Posterior cingulate gyrus (tissue), 11 donors: ENCODE measurements at regions not wholly inside any gene's neighbourhood (a gene's known extent, or its start where the extent isn't known, plus 50 kb on each side); places are given as distances from the start of the nearest gene placed in this dataset.

Source experiments
- DNase-seq, 10 donors: peaks; one replicate each; pipeline versions ENCODE4 v3.0.0 to v3.0.0-alpha.2; 2020 to 2021; ENCODE audit warnings: mixed read lengths in 3 of 10
- intact Hi-C: fragments of 100-400 bp; cut with DNase I; formaldehyde crosslinking; loops from one replicate; pipeline ENCODE4 v1.15.1; 2023

DNA sequence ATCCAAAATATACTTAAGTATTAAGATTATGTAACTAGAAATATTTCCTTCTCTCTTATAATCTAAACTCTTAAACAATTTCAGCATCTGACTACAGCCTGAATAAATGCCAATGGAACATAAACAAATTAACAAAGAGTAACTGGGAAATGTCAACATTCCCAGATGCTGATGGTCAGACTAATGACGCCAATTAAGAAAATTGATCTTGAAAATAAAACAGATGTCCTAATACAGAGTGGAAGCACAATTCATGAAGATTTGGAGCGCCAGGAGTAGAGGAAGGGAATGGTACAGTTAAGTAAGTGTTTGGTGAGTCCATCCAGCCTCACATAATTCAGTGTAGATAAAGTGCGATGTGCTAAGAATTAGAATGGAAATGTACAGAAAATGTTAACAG lies 203.7 kb upstream of the NWD2 start:
- DNase-seq = no peak
- intact Hi-C loops = no loop called here

DNA sequence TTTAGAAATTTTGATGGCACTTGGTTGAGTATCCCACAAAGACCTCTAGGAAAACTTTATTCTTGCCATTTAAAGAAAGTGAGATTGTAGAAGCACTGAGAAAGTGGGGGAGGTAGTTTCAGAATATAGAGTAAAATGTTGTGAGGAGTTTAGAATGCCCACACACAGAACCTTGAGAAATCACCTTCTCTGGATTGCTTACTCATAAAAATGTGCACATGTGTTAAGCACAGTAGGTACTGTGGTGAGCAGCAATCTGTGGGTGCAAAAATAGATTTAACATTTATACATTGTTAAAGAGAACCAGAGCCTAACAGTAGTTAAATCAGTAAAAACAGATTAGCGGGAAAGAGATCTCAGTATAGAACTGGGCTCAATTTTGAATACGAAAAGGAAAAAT lies 201.2 kb upstream of the NWD2 start:
- DNase-seq = no peak
- intact Hi-C loops = no loop called here

DNA sequence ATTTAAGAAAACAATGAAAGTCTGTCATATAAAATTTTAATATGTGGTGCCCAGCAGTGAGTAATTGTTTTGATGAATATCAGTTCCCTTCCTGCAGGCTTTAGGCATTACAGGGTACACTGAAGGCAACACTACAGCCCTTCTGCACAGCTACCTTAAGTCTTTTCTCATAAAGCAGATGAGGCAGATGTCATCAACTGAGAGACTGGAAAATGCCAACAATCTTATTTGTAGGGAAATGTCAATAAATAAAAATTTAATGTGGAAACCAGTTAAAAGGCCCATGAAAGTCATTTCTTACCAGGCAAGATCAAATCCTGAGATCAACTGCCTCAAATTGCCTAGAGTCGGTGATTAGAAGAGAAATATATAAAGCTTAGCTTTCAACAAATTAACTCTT lies 193.4 kb upstream of the NWD2 start:
- no peak for DNase-seq
- intact Hi-C loops = no loop called here

GRCh38 chr4:37051866-37052265 lies 192.7 kb upstream of the NWD2 start:
- intact Hi-C loops = no loop called here

DNA sequence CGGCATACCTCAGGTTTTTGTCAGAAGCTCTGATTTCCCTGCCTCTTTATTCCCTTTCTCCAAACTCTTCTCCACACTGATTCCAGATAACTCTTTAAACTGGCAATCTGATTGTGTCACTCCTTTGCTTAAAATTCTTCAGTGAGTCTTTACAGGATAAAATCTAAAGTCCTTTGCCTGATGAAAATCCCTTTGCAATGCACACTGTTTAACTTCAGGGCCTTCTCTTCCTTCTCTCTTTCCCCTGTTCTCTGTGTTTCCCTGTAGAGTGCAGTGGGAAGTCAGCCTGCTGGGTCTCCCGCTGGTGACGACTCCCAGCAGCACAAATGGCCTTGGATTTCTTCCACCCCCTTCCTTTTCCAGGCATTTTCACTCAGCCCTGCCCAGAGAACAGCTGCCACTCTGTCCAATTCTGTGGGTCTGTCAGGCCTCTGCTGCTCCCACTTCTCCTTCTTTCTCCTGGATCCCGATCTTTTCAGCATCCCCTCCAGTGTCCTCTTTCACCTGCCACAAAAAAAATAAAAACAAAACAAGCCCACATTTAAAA lies 189.9 kb upstream of the NWD2 start:
- intact Hi-C loops = no loop called here
- no peak for DNase-seq

More at GRCh38 chr4:37051866-37052265, 192.7 kb upstream of the NWD2 start:
- DNase-seq = no peak

DNA sequence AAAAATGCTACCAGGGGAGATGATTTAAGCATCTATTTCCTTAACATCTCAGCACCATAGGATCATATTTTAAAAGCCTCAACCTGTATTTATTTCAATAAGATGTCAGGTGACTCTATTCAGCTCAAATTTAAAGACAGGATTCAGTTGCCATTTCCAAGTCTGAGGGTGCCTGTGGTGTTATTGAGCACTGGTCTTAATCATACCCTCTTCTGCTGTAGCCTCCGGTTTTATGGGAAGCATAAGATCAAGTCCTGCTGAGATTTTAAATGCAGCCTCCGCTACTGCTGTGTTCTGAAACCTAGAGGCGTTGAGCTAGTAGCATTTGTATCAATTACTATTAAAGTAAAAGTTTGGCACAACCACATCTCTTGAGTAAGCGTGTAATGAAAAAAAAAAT lies 185.7 kb upstream of the NWD2 start:
- DNase-seq = no peak
- intact Hi-C loops = no loop called here

DNA sequence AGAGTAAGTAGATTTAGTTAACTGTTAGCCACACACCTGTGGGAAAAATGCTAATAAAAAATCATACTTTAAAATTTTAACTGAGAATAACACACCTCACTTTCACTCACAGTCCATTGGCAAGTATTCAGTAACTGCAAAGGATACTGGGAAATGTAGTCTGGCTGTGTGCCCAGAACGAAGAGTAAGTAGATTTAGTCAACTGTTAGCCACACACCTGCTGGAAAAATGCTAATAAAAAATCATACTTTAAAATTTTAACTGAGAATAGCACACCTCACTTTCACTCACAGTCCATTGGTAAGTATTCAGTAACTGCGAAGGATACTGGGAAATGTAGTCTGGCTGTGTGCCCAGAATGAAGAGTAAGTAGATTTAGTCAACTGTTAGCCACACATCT lies 178.4 kb upstream of the NWD2 start:
- no peak for DNase-seq

DNA sequence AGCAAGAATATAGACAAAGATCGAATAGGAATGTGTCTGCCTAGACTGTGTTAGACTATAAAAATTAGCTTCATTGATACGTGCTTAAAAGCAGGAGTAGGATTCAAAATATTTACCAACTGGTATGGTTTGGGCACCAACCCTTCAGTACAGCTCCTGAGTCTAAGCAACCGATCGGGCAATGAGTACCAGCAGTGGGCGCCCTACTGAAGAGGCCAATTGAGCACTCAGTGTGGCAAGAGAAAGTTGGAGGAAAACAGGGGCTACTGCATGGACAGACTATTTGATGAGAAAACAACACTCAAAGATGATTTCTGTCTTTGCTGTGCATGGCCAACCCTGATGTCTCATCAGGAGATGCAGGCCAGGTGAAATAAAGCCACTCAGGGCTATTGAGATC lies 176.0 kb upstream of the NWD2 start:
- DNase-seq = no peak
- intact Hi-C loops = no loop called here

More for the DNA sequence above, 178.4 kb upstream of the NWD2 start:
- intact Hi-C loops = no loop called here

DNA sequence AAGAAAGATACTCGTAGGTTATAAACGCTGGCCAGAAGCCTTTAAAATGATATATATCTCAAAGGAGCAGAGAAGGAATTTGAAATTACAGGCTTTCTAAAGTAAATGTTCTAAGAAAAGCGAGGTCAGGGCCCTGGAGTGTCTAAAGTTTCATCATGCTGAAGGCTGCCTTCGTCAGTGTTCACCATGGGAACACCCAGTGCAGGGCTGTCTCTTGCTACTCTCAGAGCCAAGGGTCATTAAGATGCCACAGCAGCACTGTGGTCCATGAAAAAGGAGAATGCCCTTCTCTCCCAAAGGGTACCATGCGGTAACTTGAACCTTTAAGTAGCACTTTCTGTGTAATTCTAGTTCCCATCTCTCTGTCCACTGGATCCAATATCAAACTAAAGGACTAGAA lies 174.5 kb upstream of the NWD2 start:
- intact Hi-C loops = no loop called here
- no peak for DNase-seq

DNA sequence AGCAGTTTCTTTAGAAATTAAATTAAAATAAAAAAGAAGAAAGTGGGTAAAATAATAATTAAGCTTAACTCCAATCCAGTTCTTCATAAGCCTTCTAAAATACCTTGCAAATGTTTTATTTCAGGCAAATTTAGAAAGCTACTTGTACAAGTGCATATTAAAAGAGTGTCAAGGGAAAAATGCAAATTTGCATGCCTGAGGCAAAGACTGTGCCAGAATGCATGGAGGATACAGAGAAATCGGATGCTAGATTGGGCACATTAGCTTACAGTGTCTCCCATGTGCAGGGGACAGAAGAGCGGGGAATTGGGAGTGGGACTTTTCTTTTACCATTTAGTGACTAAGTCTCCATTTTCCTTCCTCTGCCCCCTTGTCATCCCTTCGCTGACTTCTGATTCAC lies 173.0 kb upstream of the NWD2 start:
- DNase-seq = no peak
- intact Hi-C loops = no loop called here

- intact Hi-C loops = no loop called here
- DNase-seq = no peak
Measured at GRCh38 chr4:37073226-37073840, 171.2 kb upstream of the NWD2 start.

GRCh38 chr4:37082912-37083311 lies 161.6 kb upstream of the NWD2 start:
- intact Hi-C loops = no loop called here
- no peak for DNase-seq

DNA sequence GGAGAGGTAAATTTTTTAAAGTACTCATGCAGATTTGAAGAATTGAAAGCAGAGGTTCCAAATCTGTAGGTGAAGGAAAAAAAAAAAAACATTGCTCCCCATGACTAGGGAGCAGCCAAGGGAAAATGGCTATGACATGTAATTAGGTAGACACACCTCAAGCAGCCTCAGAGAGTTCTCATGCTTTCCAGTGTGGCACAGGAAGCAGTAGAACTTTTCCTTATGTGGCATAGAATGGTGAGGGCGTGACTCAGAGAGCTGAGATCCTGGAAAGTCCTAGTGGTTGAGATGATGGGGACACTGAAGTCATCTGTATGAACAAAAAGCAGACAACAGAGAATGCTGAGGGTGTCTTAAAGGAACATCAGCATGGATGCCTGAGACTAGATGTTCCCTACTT lies 148.6 kb upstream of the NWD2 start:
- intact Hi-C loops = no loop called here
- no peak for DNase-seq

DNA sequence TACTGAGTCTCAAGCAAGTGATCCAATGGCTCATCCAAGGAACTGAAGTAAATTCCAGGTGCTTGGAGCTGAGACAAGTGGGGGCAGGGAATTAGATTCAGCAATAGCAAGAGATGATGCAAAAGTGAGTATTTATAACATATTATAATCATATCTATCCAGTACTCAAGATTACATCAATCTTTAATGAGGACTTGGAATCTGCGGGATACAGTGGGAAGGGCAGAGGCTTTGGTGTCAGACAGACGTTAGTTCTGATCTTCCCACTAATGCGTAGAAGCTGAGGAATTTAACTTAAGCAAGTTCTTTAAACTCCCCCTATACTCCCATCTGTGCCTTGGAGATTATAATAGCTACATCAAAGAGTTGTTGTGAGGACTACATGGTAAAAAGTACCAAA lies 143.4 kb upstream of the NWD2 start:
- DNase-seq = no peak
- intact Hi-C loops = no loop called here

GRCh38 chr4:37101686-37102085 lies 142.9 kb upstream of the NWD2 start:
- DNase-seq = no peak

DNA sequence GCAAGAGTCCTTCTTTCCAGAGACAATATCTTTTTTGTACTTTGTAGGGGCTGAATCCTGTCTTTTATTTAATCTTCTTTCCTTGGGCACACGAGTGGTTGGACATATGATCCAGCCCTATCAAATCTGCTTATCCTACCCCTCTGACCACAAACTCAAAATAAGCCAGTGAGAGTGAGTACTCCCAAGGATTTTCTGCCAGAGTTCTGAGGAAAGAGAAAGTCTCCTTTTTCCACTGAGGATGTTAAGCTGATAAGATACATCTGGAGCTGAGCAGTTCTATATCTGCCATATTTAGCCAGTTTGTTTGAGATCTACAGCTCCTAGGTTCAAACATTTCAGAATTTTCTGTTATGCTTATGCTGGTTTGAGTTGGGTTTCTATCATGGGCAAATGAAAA lies 134.8 kb upstream of the NWD2 start:
- no peak for DNase-seq
- intact Hi-C loops = no loop called here

More at GRCh38 chr4:37101686-37102085, 142.9 kb upstream of the NWD2 start:
- intact Hi-C loops = no loop called here

DNA sequence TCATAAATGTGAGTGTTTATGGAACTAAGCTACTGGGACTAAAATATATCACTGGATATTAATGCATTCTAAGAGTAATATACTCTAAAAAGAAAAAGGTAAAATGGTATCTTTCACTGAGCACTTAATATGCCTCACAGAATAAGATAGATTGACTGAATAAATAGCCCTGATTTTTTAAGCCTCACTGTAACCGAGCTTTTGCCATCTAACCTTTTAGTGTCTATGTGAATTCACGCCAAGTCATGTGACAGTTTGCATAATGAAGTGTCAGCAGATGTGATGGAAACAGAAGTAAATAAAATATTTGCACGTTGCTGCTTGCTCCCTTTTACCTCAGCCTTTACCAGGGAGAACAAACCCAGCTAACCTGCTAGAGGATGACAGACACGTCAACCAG lies 119.7 kb upstream of the NWD2 start:
- DNase-seq = no peak
- intact Hi-C loops = no loop called here

- intact Hi-C loops = no loop called here
- no peak for DNase-seq
Measured at GRCh38 chr4:37126051-37126450, 118.5 kb upstream of the NWD2 start.

- intact Hi-C loops = no loop called here
Measured at GRCh38 chr4:37130465-37130864, 114.1 kb upstream of the NWD2 start.

GRCh38 chr4:37132351-37132974 lies 112.1 kb upstream of the NWD2 start:
- DNase-seq = no peak

More at GRCh38 chr4:37130465-37130864, 114.1 kb upstream of the NWD2 start:
- DNase-seq = no peak

DNA sequence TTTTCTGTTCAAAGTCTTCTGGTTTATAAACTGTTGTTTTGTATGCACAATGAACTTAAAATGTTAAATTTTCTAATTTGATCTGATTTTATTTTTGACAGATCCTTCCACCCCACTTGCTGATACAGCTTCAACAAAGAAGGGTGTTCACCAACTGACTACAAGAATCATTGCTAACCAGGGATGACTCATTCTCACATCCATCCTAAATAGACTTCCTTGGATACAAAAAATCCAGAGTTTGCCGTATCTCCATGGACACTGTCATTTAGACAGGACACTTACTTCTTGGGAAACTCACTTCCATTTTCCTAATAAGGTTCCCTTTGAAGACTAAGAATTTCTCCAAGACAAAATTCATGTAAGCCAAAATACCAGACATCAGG lies 111.6 kb upstream of the NWD2 start:
- no peak for DNase-seq
- intact Hi-C loops = no loop called here

More at GRCh38 chr4:37132351-37132974, 112.1 kb upstream of the NWD2 start:
- intact Hi-C loops = no loop called here

GRCh38 chr4:37138019-37138653 lies 106.4 kb upstream of the NWD2 start:
- DNase-seq = no peak
- intact Hi-C loops = no loop called here
